ENCODE measurements at regions not wholly inside any gene's neighbourhood (a gene's known extent, or its start where the extent isn't known, plus 50 kb on each side); places are given as distances from the start of the nearest gene placed in this dataset.
"Not testable (repeated sequence)": the region's sequence is repeated elsewhere in the genome, so short reads cannot be mapped to it uniquely, and the experiment has no call there.

DNA sequence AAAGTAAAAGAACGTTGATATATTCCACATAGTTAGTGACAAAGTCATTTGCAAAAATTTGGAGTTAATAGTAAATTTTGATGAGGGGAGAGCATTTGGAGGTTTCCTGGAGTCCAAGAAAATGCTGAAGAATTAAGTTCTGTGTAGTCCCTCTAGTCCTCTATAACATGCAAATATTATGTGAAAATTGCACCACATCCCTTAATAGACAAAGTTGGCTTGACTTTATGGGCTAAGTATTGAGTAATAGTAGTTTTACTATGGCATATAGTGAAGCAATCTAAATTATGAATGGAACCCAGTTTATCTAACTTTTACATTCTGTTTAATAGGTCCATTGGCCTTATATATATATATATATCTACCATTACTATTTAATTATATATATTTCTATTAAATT, 66.4 kb upstream of the DCN start:
- H3K9ac ChIP-seq (ENCODE audit: low read depth, low read length) = no peak overlapping the region
- DNase-seq = no peak
- no peaks in the 10 kb centered on the region for H3K4me1 ChIP-seq (ENCODE audit: insufficient read depth, low read length)
- no peaks in the 10 kb centered on the region for H3K36me3 ChIP-seq (ENCODE audit: insufficient read depth, low read length)
- no peaks in the 10 kb centered on the region for H3K9me3 ChIP-seq (ENCODE audit: insufficient read depth, low read length, severe bottlenecking)
- no peaks in the 10 kb centered on the region for H3K79me2 ChIP-seq (ENCODE audit: insufficient read depth, low read length)
- no peak overlapping the region for H3K4me2 ChIP-seq (ENCODE audit: insufficient read depth, low read length)
- H2AFZ ChIP-seq (ENCODE audit: low read depth, low read length) = no peak overlapping the region
- no peak overlapping the region for H3K4me3 ChIP-seq (ENCODE audit: low read depth in 1 of 2, low read length in 2 of 2)
- H4K20me1 ChIP-seq (ENCODE audit: insufficient read depth, low read length) = no peaks in the 10 kb centered on the region
- no peaks in the 10 kb centered on the region for H3K27me3 ChIP-seq (ENCODE audit: insufficient read depth, low read length, poor library complexity)
- H3K27ac ChIP-seq (ENCODE audit: low read length) = no peak overlapping the region
- ATAC-seq (ENCODE audit: insufficient read depth, low read depth) = no peak
- TF ChIP-seq EZH2 (IDR thresholded peaks at IDR 0.05; ENCODE audit: borderline replicate concordance, low read depth, low read length, severe bottlenecking) = no peak
- TF ChIP-seq, protein P1, sequence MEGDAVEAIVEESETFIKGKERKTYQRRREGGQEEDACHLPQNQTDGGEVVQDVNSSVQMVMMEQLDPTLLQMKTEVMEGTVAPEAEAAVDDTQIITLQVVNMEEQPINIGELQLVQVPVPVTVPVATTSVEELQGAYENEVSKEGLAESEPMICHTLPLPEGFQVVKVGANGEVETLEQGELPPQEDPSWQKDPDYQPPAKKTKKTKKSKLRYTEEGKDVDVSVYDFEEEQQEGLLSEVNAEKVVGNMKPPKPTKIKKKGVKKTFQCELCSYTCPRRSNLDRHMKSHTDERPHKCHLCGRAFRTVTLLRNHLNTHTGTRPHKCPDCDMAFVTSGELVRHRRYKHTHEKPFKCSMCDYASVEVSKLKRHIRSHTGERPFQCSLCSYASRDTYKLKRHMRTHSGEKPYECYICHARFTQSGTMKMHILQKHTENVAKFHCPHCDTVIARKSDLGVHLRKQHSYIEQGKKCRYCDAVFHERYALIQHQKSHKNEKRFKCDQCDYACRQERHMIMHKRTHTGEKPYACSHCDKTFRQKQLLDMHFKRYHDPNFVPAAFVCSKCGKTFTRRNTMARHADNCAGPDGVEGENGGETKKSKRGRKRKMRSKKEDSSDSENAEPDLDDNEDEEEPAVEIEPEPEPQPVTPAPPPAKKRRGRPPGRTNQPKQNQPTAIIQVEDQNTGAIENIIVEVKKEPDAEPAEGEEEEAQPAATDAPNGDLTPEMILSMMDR (IDR thresholded peaks at IDR 0.05; ENCODE audit: borderline replicate concordance, extremely low read depth, low read length, poor library complexity, severe bottlenecking) = no peak

DNA sequence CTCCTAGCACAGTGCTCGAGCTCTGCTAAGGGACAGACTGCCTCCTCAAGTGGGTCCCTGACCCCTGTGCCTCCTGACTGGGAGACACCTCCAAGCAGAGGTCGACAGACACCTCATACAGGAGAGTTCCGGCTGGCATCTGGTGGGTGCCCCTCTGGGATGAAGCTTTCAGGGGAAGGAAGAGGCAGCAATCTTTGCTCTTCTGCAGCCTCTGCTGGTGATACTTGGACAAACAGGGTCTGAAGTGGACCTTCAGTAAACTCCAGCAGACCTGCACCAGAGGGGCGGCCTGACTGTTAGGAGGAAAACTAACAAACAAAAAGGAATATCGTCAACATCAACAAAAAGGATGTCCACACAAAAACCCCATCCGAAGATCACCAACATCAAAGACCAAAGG, 60.6 kb upstream of the DCN start:
- H3K79me2 ChIP-seq (ENCODE audit: insufficient read depth, low read length); H3K9me3 ChIP-seq (ENCODE audit: insufficient read depth, low read length, severe bottlenecking); H3K4me1 ChIP-seq (ENCODE audit: insufficient read depth, low read length); H3K27ac ChIP-seq (ENCODE audit: low read length); DNase-seq; H3K4me2 ChIP-seq (ENCODE audit: insufficient read depth, low read length); H3K36me3 ChIP-seq (ENCODE audit: insufficient read depth, low read length); H3K4me3 ChIP-seq (ENCODE audit: low read depth in 1 of 2, low read length in 2 of 2); ATAC-seq (ENCODE audit: insufficient read depth, low read depth); H2AFZ ChIP-seq (ENCODE audit: low read depth, low read length); H3K9ac ChIP-seq (ENCODE audit: low read depth, low read length); H4K20me1 ChIP-seq (ENCODE audit: insufficient read depth, low read length); H3K27me3 ChIP-seq (ENCODE audit: insufficient read depth, low read length, poor library complexity): not testable (repeated sequence)

DNA sequence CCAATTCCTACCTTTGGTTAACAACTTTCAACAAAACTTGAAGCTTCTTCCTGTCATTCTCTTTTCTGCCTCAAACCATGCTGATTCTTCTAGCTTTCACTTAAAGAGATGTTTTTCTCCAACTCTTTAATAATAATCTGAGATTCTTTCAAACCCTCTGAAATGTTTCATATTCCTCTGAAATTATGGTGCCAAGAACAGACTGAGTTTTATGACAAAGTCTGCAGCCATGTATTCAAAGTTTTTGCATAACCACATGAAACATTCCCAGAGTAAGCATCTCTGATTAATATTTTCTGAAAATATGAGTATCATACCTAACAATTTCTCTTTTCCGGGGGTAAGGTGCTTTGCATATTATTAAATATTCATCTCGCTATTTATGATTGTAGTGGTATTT, 59.1 kb upstream of the DCN start:
- no peaks in the 10 kb centered on the region for H3K4me1 ChIP-seq (ENCODE audit: insufficient read depth, low read length)
- H2AFZ ChIP-seq (ENCODE audit: low read depth, low read length) = no peak overlapping the region
- ATAC-seq (ENCODE audit: insufficient read depth, low read depth) = no peak
- no peak overlapping the region for H3K27ac ChIP-seq (ENCODE audit: low read length)
- no peaks in the 10 kb centered on the region for H3K9me3 ChIP-seq (ENCODE audit: insufficient read depth, low read length, severe bottlenecking)
- no peak overlapping the region for H3K9ac ChIP-seq (ENCODE audit: low read depth, low read length)
- no peaks in the 10 kb centered on the region for H3K79me2 ChIP-seq (ENCODE audit: insufficient read depth, low read length)
- no peaks in the 10 kb centered on the region for H4K20me1 ChIP-seq (ENCODE audit: insufficient read depth, low read length)
- H3K36me3 ChIP-seq (ENCODE audit: insufficient read depth, low read length) = no peaks in the 10 kb centered on the region
- H3K4me2 ChIP-seq (ENCODE audit: insufficient read depth, low read length) = no peak overlapping the region
- no peak for DNase-seq
- H3K4me3 ChIP-seq (ENCODE audit: low read depth in 1 of 2, low read length in 2 of 2) = no peak overlapping the region
- TF ChIP-seq EZH2 (IDR thresholded peaks at IDR 0.05; ENCODE audit: borderline replicate concordance, low read depth, low read length, severe bottlenecking) = no peak
- TF ChIP-seq, protein P1 (IDR thresholded peaks at IDR 0.05; ENCODE audit: borderline replicate concordance, extremely low read depth, low read length, poor library complexity, severe bottlenecking) = no peak
- H3K27me3 ChIP-seq (ENCODE audit: insufficient read depth, low read length, poor library complexity) = no peaks in the 10 kb centered on the region

DNA sequence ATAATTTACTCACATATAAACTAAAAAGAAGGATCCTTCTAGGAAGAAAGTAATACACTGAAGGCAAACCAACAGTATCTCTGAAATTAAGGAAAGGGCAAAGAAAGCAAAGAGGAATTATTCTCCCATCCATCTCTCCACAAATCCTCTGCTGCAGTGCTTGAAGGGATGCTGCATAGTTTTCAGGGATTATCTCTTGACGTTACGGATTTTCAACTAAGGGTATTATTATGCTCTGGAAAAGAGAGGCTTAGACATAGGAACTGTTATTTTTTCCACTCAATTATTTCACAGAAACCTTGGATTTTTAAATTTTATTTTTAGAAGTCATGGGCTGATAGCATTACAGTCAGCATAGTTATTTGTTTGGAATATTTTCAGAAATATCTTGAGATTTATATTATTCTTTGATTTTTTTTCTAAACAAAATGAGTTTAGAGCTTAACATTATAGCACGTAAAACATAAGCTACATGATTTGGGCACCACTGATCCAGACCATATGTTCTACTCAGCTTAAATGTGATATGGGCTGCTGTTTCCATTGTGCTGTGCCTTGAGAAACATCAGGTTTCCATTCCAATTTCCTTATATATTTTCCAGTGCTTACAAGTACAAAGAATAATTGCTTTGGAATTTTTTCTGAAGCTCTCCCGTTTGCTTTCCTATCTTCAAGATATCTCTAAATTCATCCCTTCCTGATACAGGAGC, 57.9 kb upstream of the DCN start:
- no peak for ATAC-seq (ENCODE audit: insufficient read depth, low read depth)

More for the DNA sequence above, 57.9 kb upstream of the DCN start:
- no peak overlapping the region for H3K27ac ChIP-seq (ENCODE audit: low read length)
- no peak for DNase-seq
- no peaks in the 10 kb centered on the region for H3K79me2 ChIP-seq (ENCODE audit: insufficient read depth, low read length)
- no peaks in the 10 kb centered on the region for H3K9me3 ChIP-seq (ENCODE audit: insufficient read depth, low read length, severe bottlenecking)
- no peaks in the 10 kb centered on the region for H3K36me3 ChIP-seq (ENCODE audit: insufficient read depth, low read length)
- no peak overlapping the region for H3K4me3 ChIP-seq (ENCODE audit: low read depth in 1 of 2, low read length in 2 of 2)
- no peak overlapping the region for H3K4me2 ChIP-seq (ENCODE audit: insufficient read depth, low read length)
- H4K20me1 ChIP-seq (ENCODE audit: insufficient read depth, low read length) = no peaks in the 10 kb centered on the region
- H2AFZ ChIP-seq (ENCODE audit: low read depth, low read length) = no peak overlapping the region
- no peak for TF ChIP-seq EZH2 (IDR thresholded peaks at IDR 0.05; ENCODE audit: borderline replicate concordance, low read depth, low read length, severe bottlenecking)
- TF ChIP-seq, protein P1 (IDR thresholded peaks at IDR 0.05; ENCODE audit: borderline replicate concordance, extremely low read depth, low read length, poor library complexity, severe bottlenecking) = no peak
- no peaks in the 10 kb centered on the region for H3K27me3 ChIP-seq (ENCODE audit: insufficient read depth, low read length, poor library complexity)
- no peak overlapping the region for H3K9ac ChIP-seq (ENCODE audit: low read depth, low read length)
- no peaks in the 10 kb centered on the region for H3K4me1 ChIP-seq (ENCODE audit: insufficient read depth, low read length)
